Nephron (organoid): ENCODE measurements at regions not wholly inside any gene's neighbourhood (a gene's known extent, or its start where the extent isn't known, plus 50 kb on each side); places are given as distances from the start of the nearest gene placed in this dataset.

ENCODE experiments used
- H3K27ac Mint-ChIP-seq, 3 experiments: 2 replicates each; pipeline ENCODE4 v1.8.0; 2020; ENCODE audit warnings: mixed read lengths in 3 of 3, mild to moderate bottlenecking in 2 of 3, moderate library complexity in 1 of 3
- H3K27me3 Mint-ChIP-seq: 2 replicates; pipeline ENCODE4 v1.8.0; 2021; ENCODE audit warnings: low read depth, mild to moderate bottlenecking, moderate library complexity, mixed read lengths
- H3K36me3 Mint-ChIP-seq: 2 replicates; pipeline ENCODE4 v1.8.0; 2020; ENCODE audit warnings: low read depth, mixed read lengths
- H3K4me1 Mint-ChIP-seq: 2 replicates; pipeline ENCODE4 v1.8.0; 2020; ENCODE audit warnings: mixed read lengths
- H3K4me3 Mint-ChIP-seq, 3 experiments: 2 replicates each; pipeline ENCODE4 v1.8.0; 2020; ENCODE audit warnings: mild to moderate bottlenecking in 3 of 3, mixed read lengths in 3 of 3, moderate library complexity in 2 of 3
- H3K9me3 Mint-ChIP-seq: 2 replicates; pipeline ENCODE4 v1.8.0; 2020; ENCODE audit warnings: mixed read lengths
- CTCF ChIP-seq, 3 experiments: fragments of 200-600 bp; sonication (generic); IDR thresholded peaks; one replicate each; pipeline ENCODE4 v1.5.0; 2021; ENCODE audit warnings: antibody characterized with exemption in 3 of 3; ENCODE audit not compliant: unreplicated experiment in 3 of 3

GRCh38 chr19:27868007-27868406 lies 1344.9 kb downstream of the UQCRFS1 start:
- no peaks in the 10 kb centered on the region for H3K36me3 Mint-ChIP-seq
- no peaks in the 10 kb centered on the region for H3K4me1 Mint-ChIP-seq
- H3K9me3 Mint-ChIP-seq: peaks cover 26% of the 10 kb centered on the region
- H3K4me3 Mint-ChIP-seq: no peak overlapping the region
- no peak overlapping the region for H3K27ac Mint-ChIP-seq
- TF ChIP-seq CTCF (IDR thresholded peaks at IDR 0.05; ENCODE audit: unreplicated experiment in 3 of 3): no peak
- no peaks in the 10 kb centered on the region for H3K27me3 Mint-ChIP-seq

DNA sequence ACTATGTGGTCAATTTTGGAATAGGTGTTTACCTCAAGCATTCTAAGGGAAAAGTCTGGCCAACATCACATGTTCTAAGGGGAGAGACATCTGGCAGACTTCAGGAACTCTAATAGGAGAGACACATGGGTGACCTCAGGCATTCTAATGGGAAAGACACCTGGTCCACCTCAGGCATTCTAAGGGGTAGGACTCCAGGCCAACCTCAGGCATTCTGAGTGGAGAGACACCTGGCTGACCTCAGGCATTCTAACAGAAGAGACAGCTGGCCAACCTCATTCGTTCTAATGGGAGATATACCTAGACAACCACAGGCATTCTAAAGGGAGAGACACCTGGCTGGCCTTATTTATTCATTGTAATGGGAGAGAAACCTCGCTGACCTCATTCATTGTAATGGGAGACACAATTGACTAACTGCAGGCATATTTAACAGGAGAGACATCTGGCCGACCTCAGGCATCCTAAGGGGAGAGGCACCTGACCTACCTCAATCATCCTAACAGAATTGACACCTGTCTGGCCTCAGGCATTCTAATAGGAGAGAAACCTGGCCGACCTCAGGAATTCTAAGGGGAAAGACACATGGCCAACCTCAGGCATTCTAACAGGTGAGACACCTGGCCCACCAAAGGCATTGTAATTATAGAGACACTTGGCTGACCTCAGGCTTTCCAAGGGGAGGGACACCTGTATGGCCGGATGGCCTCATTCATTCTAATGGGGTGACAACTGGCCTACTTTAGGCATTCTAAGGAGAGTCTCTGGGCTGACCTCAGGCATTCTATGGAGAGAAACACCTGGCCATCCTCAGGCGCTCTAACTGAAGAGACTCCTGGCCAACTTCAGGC lies 1346.8 kb downstream of the UQCRFS1 start:
- H3K4me3 Mint-ChIP-seq: no peak overlapping the region
- H3K36me3 Mint-ChIP-seq: no peaks in the 10 kb centered on the region
- no peaks in the 10 kb centered on the region for H3K4me1 Mint-ChIP-seq
- H3K9me3 Mint-ChIP-seq: peaks cover 31% of the 10 kb centered on the region
- no peak overlapping the region for H3K27ac Mint-ChIP-seq
- no peaks in the 10 kb centered on the region for H3K27me3 Mint-ChIP-seq
- TF ChIP-seq CTCF (IDR thresholded peaks at IDR 0.05; ENCODE audit: unreplicated experiment in 3 of 3): no peak

DNA sequence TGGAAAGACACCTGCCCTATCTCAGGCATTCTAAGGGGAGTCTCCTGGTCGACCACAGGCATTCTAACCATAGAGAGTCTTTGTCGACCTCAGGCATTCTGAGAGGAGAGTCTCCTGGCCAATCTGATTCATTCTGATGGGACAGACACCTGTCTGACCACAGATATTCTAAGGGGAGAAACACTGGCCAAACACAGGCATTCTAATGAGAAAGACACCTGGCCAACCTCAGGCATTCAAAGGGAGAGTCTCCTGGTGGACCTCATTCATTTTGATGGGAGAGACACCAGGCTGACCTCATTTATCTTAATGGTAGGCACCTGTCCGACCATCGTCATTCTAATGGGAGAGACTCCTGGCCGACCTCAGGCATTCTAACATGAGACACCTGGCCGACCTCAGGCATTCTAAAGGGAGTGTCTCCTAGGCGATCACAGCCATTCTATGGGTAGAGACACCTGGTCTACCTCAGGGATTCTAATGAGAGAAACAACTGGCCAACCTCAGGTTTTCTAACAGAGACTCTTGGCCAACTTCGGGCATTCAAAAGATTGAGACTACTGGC lies 1351.5 kb downstream of the UQCRFS1 start:
- no peak for TF ChIP-seq CTCF (IDR thresholded peaks at IDR 0.05; ENCODE audit: unreplicated experiment in 3 of 3)
- Mint-ChIP-seq H3K4me1 (no peaks in the 10 kb centered on the region), H3K27ac (no peak overlapping the region), H3K27me3 (no peaks in the 10 kb centered on the region), H3K4me3 (no peak overlapping the region), H3K9me3 (peaks cover 64% of the 10 kb centered on the region), H3K36me3 (no peaks in the 10 kb centered on the region)

GRCh38 chr19:27860309-27860934 lies 1352.5 kb downstream of the UQCRFS1 start:
- no peak overlapping the region for H3K4me3 Mint-ChIP-seq
- H3K27me3 Mint-ChIP-seq: no peaks in the 10 kb centered on the region
- H3K4me1 Mint-ChIP-seq: no peaks in the 10 kb centered on the region
- no peak for TF ChIP-seq CTCF (IDR thresholded peaks at IDR 0.05; ENCODE audit: unreplicated experiment in 3 of 3)
- H3K9me3 Mint-ChIP-seq: peaks cover 66% of the 10 kb centered on the region
- no peak overlapping the region for H3K27ac Mint-ChIP-seq
- no peaks in the 10 kb centered on the region for H3K36me3 Mint-ChIP-seq

- Mint-ChIP-seq H3K4me3 (no peak overlapping the region), H3K27ac (no peak overlapping the region), H3K36me3 (no peaks in the 10 kb centered on the region), H3K4me1 (no peaks in the 10 kb centered on the region), H3K9me3 (peaks cover 74% of the 10 kb centered on the region), H3K27me3 (no peaks in the 10 kb centered on the region)
- TF ChIP-seq CTCF (IDR thresholded peaks at IDR 0.05; ENCODE audit: unreplicated experiment in 3 of 3): no peak
Measured at GRCh38 chr19:27859689-27860088, 1353.3 kb downstream of the UQCRFS1 start.
